HL-60/S4 (cell line): ENCODE measurements at regions not wholly inside any gene's neighbourhood (a gene's known extent, or its start where the extent isn't known, plus 50 kb on each side); places are given as distances from the start of the nearest gene placed in this dataset.
"Not testable (repeated sequence)": the region's sequence is repeated elsewhere in the genome, so short reads cannot be mapped to it uniquely, and the experiment has no call there.

Experiments used
- in situ Hi-C: fragments of 300-500 bp; cut with MboI; formaldehyde crosslinking; loops from 2 replicates; pipeline ENCODE4 v1.14.3; 2022; ENCODE audit warnings: low sequenced_read_pairs

DNA sequence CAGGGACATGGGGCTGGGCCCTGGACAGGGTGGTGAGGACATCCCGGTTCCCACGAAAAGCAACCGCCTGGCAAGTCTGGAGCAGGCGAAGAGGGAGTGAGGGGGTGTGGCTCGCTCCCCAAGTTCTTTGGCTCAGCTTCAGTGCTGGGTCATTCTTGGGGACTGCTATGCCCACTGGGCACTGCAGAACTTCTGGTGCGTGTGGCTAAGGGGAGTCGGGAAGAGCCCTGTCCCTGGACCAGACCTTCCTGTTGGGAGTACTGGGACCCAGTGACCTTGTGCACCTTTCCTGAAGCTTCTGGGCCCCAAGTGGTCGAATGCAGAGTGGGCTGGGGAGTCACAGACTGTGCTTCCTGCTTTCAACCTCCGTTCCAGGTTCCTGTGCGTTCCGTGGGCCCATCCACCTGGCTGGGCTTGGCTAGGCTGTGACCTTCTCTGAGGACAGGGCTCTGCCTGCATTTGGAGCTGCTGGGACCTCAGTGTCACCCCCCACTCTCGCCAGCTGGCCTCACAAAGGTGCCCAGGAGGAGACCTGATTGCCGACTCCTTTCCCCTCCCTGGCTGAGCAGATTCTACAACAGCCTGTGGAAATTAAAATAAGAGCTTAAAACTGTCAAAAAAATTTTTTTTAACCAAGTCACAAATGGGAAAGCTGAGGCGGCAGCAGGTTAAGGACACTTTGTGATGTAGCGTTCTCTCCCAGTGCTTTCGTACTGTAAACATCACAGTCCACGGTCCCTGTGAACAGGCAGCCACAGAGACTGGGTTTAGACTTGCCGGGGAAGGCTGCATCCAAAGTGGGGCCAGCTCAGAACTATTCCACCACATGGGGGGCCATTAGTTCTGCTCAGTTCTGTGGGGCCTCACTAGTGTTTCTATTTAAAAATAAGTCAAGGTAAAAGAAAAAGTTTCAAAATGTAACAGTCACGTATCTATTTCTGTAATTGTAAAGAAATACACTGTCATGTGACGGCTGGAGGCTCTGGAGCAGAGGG, 63.8 kb upstream of the WNT7B start:
- in situ Hi-C loops: no loop called here

- in situ Hi-C loops: no loop called here
Measured at GRCh38 chr22:46041642-46042041, 64.7 kb upstream of the WNT7B start.

GRCh38 chr22:46042786-46043185, 65.8 kb upstream of the WNT7B start:
- in situ Hi-C loops: no loop called here

- in situ Hi-C loops: no loop called here
Measured at GRCh38 chr22:46043339-46043738, 66.4 kb upstream of the WNT7B start.

DNA sequence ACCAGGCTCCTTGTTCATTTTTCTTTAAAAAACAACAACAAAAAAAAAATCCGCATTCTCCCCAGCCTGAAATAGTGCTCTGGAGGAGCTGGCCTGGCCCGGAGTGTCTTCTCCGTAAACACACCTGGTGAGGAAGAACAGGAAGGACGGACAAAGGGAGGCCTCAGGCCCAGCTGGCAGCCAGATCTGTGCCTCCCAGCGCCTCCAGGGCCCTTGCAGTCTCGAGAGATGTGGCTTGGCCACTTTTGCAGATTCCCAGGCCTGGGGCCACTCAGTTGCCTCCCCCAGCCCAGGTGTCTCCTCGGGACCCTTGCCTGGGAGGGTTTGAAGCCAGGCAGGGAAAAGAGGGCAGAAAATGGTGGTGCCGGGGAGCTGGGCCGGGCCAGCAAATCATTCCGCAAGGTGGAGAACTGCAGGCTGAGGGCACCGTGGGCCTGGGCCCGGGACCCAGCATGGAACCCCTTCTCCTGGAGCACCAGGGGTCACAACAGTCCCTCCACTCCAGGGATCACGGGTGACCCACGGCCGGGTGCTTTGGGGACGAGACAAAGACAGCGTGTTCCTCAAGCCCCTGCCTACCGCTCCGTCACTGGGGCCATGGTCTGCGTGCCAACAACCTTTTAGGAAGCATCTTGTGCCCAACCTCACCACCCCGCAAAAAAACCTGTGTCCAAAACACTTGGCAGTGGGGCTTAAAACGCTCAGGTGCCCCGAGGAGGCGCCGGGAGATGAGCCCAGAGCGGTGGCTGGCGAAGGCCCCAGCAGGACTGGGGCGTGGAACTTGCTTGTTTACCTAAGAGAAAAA, 67.1 kb upstream of the WNT7B start:
- in situ Hi-C loops: no loop called here

- in situ Hi-C loops: no loop called here
Measured at GRCh38 chr22:46044621-46045458, 67.9 kb upstream of the WNT7B start.

DNA sequence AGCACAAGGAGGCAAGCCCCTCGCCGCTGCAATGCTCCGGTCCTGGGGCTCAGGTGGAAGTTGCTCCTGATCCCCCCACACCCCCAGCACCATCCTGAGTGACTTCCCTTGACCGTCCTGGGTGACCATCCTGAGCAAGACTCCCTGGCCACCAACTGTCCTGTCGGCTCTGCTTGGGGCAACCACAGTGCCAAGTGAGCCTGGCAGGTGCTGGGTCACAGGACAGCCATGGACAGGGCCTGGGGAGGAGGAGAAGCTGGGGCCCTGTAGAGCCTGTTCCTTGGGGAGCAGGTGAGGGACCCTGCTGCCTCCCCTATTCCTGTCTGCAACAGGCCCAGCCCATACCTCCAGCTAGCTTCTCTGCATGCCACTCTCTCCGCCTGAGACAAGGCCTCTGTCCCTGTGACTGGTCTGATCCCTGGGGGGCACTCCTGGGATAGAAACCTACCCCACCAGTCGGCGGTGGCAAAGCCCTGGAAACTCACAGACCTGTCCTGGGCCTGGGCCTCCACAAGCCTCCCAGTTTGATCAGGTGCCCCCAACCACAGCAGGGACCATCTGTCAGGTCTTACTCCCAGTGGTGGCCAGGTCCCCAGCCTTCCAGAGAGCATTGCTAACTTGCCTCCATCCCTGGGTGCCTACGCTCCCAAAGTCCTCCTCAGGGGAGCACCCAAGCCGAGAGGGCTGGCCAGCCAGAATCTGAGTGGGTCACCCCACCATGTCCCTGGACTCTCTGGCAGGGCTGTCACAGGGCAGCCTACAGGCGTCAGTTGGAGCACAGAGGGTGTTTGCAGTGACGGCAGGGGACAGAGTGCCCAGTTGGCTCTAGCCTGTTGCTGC, 68.7 kb upstream of the WNT7B start:
- in situ Hi-C loops: no loop called here

DNA sequence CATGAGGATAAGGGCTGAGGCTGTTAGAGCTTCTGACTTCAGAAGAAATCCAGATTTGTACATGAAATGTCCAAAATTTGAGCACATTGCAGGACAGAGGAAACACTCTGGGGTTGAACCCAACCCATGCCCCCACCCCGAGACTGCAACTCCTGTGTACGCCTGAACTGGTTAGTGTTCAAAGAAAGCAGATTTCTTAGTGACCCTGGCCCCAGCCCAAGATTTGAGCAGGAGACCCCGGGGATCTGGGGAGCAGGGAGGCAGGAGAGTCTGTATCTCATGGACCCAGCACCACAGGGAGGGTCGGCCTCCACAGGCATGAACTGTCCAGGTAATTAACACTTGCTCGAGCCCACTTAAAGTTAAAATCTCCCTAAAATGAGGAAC, 69.3 kb upstream of the WNT7B start:
- in situ Hi-C loops: no loop called here

- in situ Hi-C loops: no loop called here
Measured at GRCh38 chr22:46047226-46047625, 70.3 kb upstream of the WNT7B start.

GRCh38 chr22:46047841-46048595, 71.1 kb upstream of the WNT7B start:
- in situ Hi-C loops: no loop called here

DNA sequence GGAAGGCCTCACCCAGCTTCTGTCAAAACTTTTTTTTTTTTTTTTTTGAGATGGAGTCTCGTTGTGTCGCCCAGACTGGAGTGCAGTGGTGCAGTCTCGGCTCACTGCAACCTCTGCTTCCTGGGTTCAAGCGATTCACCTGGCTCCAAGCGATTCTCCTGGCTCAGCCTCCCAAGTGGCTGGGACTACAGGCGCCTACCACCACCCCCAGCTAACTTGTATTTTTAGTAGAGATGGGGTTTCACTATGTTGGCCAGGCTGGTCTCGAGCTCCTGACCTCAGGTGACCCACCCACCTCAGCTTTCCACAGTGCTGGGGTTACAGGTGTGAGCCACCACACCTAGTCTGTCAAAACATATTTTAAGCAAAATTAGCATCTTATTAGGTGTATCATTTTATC, 71.7 kb upstream of the WNT7B start:
- in situ Hi-C loops: not testable (repeated sequence)

DNA sequence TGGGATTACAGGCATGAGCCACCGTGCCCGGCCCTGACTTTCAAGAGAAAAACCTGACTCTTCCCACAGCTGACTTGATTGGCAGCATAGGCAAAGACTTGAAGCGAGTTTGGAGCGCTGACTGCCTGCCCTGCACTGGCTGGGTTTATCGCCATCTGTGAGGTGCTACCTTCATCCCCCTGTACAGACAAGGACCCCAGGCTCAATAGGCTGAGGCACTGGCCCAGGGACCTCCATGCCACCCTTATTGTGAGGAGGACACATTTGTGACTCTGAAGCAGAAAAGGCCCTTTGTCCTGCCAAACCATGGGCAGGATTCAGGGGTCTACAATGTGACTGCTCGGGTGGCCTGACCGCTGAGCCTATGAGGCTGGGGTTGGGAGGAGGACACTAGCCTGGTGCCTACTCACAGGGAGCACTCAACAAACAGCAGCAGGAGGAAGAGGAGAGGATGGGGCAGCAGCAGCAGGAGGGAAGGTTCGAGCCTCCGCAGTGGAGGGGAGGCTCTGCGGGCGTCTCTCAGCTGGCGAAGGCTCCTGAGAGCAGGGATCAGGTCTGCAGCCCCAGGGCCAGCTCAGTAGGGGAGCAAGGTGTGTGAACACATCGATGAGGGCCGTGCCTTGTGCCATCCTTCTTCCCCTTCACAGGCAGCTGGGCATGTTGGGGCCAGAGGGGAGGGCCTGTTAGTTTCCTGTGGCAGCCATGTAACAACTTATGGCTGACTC, 72.9 kb upstream of the WNT7B start:
- in situ Hi-C loops: no loop called here

GRCh38 chr22:46050451-46050845, 73.5 kb upstream of the WNT7B start:
- in situ Hi-C loops: no loop called here

DNA sequence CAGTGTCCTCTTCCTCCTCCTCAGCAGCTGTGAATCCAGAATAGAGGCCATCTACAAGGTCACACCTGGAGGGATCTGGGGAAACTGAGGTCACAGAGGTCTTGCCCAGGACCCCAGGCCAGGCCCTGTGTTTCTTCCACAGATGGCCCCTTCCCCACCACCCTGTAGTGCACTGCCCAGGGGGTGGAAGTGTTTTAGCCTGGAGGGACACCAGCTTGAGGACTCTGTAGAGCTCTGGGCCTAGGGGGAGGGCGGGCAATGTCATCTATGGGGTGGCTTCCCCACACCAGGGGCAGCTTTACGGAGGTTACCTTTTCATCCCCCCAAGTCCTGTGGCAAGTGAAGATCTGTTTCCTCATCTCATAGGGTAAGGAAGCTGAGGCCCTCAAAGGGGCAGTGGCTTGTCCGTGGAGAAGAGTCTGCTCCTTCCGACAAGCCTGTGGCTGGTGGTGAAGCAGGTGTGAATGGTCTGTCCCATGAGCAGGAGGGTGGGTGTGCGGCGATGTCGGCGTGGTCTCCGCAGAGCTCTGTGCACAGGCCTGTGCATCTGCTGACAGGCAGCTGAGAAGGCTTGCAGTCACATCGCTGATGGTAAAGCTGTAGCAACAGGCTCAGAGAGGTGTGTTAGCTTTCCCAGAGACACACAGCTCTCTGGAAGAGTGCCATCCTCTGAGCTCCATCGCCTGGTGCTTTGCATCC, 74.1 kb upstream of the WNT7B start:
- in situ Hi-C loops: no loop called here

- in situ Hi-C loops: no loop called here
Measured at GRCh38 chr22:46051646-46052045, 74.7 kb upstream of the WNT7B start.

DNA sequence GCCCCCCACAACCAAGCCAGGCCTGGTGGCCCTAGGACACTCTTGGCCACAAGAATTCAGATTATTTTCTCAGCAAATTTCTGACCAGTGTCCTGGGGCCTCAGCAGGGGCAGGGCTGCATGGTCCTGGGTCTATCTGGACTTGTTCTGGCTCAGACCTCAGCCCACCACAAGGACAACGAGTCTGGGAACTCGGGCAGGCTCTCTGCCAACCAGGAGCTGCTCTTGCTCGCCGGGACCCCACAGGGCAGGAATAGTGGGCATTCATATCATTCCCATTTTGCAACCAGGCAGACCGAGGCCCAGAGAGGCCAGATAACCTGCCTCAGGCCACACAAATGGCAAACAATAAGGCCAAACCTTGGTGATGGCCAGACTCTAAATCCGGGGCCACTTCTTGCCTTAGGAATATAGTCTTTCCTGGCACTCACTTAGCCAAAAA, 75.4 kb upstream of the WNT7B start:
- in situ Hi-C loops: no loop called here

- in situ Hi-C loops: no loop called here
Measured at GRCh38 chr22:46052801-46053562, 76.0 kb upstream of the WNT7B start.
